RPMI7951 (cell line): ENCODE measurements at regions not wholly inside any gene's neighbourhood (a gene's known extent, or its start where the extent isn't known, plus 50 kb on each side); places are given as distances from the start of the nearest gene placed in this dataset.
"Not testable (repeated sequence)": the region's sequence is repeated elsewhere in the genome, so short reads cannot be mapped to it uniquely, and the experiment has no call there.

Source experiments
- DNase-seq: peaks from one replicate; pipeline ENCODE4 v3.0.0-alpha.2; 2012; ENCODE audit warnings: low read depth

- DNase-seq: no peak
Observed at GRCh38 chr22:22168941-22169867, 75.4 kb upstream of the VPREB1 start.

GRCh38 chr22:22168190-22168940 lies 76.2 kb upstream of the VPREB1 start:
- DNase-seq: peak; percentile 85

GRCh38 chr22:22167791-22168189 lies 76.8 kb upstream of the VPREB1 start:
- DNase-seq: no peak

- no peak for DNase-seq
Observed at GRCh38 chr22:22166941-22167713, 77.5 kb upstream of the VPREB1 start.

- no peak for DNase-seq
Observed at GRCh38 chr22:22165936-22166710, 78.5 kb upstream of the VPREB1 start.

- DNase-seq: no peak
Observed at GRCh38 chr22:22164541-22165272, 79.9 kb upstream of the VPREB1 start.

- no peak for DNase-seq
Observed at GRCh38 chr22:22161924-22162851, 82.4 kb upstream of the VPREB1 start.

- DNase-seq: not testable (repeated sequence)
Observed at GRCh38 chr22:22160768-22161167, 83.8 kb upstream of the VPREB1 start.

- no peak for DNase-seq
Observed at GRCh38 chr22:22159384-22159783, 85.2 kb upstream of the VPREB1 start.

GRCh38 chr22:22158965-22159364 lies 85.6 kb upstream of the VPREB1 start:
- DNase-seq: no peak

GRCh38 chr22:22158207-22158816 lies 86.3 kb upstream of the VPREB1 start:
- DNase-seq: no peak

GRCh38 chr22:22157348-22157725 lies 87.2 kb upstream of the VPREB1 start:
- no peak for DNase-seq

- peak; percentile 53 for DNase-seq
Observed at GRCh38 chr22:22156716-22157347, 87.8 kb upstream of the VPREB1 start.

GRCh38 chr22:22156348-22156715 lies 88.3 kb upstream of the VPREB1 start:
- DNase-seq: no peak

- no peak for DNase-seq
Observed at GRCh38 chr22:22155607-22156006, 89.0 kb upstream of the VPREB1 start.

GRCh38 chr22:22155146-22155545 lies 89.4 kb upstream of the VPREB1 start:
- DNase-seq: no peak

GRCh38 chr22:22154040-22154439 lies 90.5 kb upstream of the VPREB1 start:
- no peak for DNase-seq

GRCh38 chr22:22151308-22151707 lies 93.3 kb upstream of the VPREB1 start:
- no peak for DNase-seq

- no peak for DNase-seq
Observed at GRCh38 chr22:22150457-22150856, 94.1 kb upstream of the VPREB1 start.
